ENCODE measurements at regions not wholly inside any gene's neighbourhood (a gene's known extent, or its start where the extent isn't known, plus 50 kb on each side); places are given as distances from the start of the nearest gene placed in this dataset.

DNA sequence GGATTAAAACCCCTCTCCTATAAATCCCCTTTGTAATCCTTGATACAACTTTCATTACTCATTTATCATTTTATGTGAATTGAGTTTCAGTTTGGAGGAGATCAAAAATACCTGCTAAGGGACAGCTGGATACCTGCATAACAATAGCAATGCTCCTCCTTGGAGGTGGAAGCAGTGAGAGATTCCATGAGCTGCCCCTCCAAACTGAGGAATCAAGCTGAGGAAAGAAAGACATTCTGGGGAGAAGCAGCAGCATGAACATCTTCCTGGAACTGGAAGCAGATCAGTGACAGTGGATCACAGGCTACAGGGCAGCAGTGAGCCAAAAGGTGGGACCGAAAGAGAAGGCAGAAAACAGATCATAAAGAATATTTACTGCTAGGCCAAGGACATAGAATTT, 199.8 kb upstream of the CNKSR2 start:
- Histone ChIP-seq H3K36me3 (no peaks in the 10 kb centered on the region), H3K27ac (no peak overlapping the region), H3K27me3 (no peaks in the 10 kb centered on the region), H3K4me3 (no peak overlapping the region), H3K9me3 (no peaks in the 10 kb centered on the region), H3K4me1 (no peaks in the 10 kb centered on the region)
- ATAC-seq (no peak), DNase-seq (no peak)
- WGBS, 2 donors: 77 to 88% methylated on average over 1 of the region's 1 CpG
- intact Hi-C loops (cut with DNase I): no loop called here
- TF ChIP-seq, protein P1, sequence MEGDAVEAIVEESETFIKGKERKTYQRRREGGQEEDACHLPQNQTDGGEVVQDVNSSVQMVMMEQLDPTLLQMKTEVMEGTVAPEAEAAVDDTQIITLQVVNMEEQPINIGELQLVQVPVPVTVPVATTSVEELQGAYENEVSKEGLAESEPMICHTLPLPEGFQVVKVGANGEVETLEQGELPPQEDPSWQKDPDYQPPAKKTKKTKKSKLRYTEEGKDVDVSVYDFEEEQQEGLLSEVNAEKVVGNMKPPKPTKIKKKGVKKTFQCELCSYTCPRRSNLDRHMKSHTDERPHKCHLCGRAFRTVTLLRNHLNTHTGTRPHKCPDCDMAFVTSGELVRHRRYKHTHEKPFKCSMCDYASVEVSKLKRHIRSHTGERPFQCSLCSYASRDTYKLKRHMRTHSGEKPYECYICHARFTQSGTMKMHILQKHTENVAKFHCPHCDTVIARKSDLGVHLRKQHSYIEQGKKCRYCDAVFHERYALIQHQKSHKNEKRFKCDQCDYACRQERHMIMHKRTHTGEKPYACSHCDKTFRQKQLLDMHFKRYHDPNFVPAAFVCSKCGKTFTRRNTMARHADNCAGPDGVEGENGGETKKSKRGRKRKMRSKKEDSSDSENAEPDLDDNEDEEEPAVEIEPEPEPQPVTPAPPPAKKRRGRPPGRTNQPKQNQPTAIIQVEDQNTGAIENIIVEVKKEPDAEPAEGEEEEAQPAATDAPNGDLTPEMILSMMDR (IDR thresholded peaks at IDR 0.05): no peak

DNA sequence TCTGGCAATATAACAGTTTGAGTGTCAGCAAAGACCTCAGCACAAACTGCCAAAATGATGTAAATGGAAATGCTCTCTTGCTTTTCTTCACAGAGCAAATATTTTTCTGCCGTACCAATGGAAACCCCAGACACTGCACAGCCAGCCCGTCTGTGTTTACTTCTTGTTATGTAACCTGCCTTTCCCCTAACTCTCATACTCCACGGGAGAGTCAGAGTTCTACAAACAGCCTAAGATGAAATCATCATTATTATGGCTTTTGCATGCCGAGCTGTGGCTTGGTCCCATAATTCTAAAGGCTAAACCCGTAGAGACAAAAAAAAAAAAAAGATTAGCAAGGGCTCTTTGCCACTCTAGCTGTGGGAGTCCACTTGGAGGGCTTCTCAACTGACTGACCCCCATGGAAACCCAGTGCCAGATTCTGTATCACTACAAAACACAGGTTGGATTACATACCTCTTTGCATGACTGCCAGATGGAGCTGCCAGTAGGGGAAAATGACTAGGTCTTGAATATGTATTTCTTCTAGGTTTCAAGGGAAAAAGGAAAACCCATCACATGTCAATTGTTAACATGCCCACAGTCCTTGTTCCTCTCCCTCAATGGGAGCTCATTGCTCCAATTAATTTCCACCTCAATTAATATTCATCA, 197.2 kb upstream of the CNKSR2 start:
- H3K4me1 ChIP-seq: no peaks in the 10 kb centered on the region

DNA sequence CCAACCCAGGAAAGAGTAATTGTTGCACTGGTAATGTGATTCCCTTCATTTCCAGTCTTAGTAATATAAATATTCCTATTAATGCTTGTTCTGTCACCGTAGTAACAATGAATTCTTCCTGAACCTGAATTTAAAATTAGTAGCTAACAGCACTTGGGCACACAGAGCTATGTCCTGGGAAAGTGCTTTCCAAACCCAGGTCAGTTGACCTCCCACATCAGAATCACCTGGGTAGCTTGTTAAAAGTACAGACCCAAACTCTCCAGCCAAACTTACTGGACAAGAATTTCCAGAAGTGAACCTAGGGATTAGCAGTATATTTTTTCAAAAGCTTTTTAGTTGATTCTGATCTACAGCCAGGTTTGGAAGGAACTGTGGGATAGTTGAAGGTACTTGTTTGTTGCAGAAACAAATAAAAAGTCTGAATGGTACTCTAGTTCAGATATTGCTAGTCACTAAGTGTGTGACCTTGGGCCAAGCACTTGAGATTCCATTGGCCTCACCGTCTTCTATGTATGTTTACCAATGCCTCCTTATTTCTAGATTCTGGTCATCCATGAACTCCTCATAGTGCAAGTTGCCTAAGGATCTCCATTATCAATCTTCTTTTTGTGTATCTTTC, 192.9 kb upstream of the CNKSR2 start:
- Histone ChIP-seq H3K4me1 (no peaks in the 10 kb centered on the region), H3K36me3 (no peaks in the 10 kb centered on the region), H3K4me3 (no peak overlapping the region), H3K9me3 (no peaks in the 10 kb centered on the region), H3K27ac (no peak overlapping the region), H3K27me3 (no peaks in the 10 kb centered on the region)
- DNase-seq (no peak), ATAC-seq (no peak)
- TF ChIP-seq, protein P1 (IDR thresholded peaks at IDR 0.05): no peak
- WGBS, 2 donors: 79 to 85% methylated on average over 2 of the region's 2 CpGs
- intact Hi-C loops (cut with DNase I): loop anchor here in 1 of 10 donors (10.0 kb wide), 1 partner anchor 63 kb away; no protein-coding TSS in a partner anchor

More for the DNA sequence above, 197.2 kb upstream of the CNKSR2 start:
- DNase-seq: no peak
- TF ChIP-seq, protein P1 (IDR thresholded peaks at IDR 0.05): no peak
- no peaks in the 10 kb centered on the region for H3K36me3 ChIP-seq
- H3K4me3 ChIP-seq: no peak overlapping the region
- H3K27me3 ChIP-seq: no peaks in the 10 kb centered on the region
- intact Hi-C loops (cut with DNase I): no loop called here
- 56 to 73% methylated on average over 5 of the region's 5 CpGs for WGBS, 2 donors
- no peak overlapping the region for H3K27ac ChIP-seq
- peak in 2 of 8 donors; percentile 41 to 67 for ATAC-seq
- no peaks in the 10 kb centered on the region for H3K9me3 ChIP-seq

DNA sequence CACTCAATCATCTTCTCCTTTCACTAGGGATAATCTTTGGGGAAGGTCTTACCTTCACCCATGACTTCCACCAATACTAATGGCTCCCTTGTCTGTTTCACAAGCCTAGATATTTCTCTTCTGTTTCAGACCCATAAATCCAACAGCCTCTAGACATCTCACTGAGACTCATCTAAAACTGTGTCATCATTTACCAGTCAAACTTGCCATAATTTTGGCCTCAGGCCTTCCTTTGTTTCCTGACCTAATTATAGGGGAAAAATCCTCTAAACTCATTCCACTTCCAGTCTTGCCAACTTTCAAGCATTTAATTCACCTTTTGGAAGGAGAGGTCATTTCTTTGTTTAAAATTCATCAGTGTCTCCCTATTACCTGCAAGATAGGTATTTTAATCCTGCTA, 181.0 kb upstream of the CNKSR2 start:
- TF ChIP-seq, protein P1 (IDR thresholded peaks at IDR 0.05): no peak
- H3K9me3 ChIP-seq: peaks cover 0 to 16% (median 0%) of the 10 kb centered on the region in 11 donors
- intact Hi-C loops (cut with DNase I): no loop called here
- H3K4me1 ChIP-seq: no peaks in the 10 kb centered on the region
- no peaks in the 10 kb centered on the region for H3K36me3 ChIP-seq
- no peak overlapping the region for H3K27ac ChIP-seq
- no peaks in the 10 kb centered on the region for H3K27me3 ChIP-seq
- H3K4me3 ChIP-seq: no peak overlapping the region
- ATAC-seq (no peak), DNase-seq (no peak)
